OCI-LY7 (cell line): ENCODE measurements at regions not wholly inside any gene's neighbourhood (a gene's known extent, or its start where the extent isn't known, plus 50 kb on each side); places are given as distances from the start of the nearest gene placed in this dataset.

Experiments used
- BruUV-seq: library from RNA; stranded (reverse); fragments of 400-500 nt; replicated peaks from 2 replicates; lab custom pipeline; 2021; lab: Mats Ljungman, UMichigan
- CTCF ChIA-PET: fragments of 300-600 bp; sonication (Branson Sonifier 250); formaldehyde crosslinking; loops from one replicate; lab custom pipeline; 2022; ENCODE audit warnings: antibody characterized with exemption; ENCODE audit not compliant: unreplicated experiment; lab: Charles Lee
- POLR2A ChIA-PET: fragments of 300-600 bp; sonication (Branson Sonifier 250); formaldehyde crosslinking; loops from one replicate; lab custom pipeline; 2022; ENCODE audit warnings: antibody characterized with exemption; lab: Charles Lee
- DNase-seq: peaks from one replicate; pipeline ENCODE4 v3.0.0-alpha.2; 2015; ENCODE audit warnings: low spot score
- H2AFZ ChIP-seq: fragments of 200-600 bp; sonication (generic), shearing (Covaris generic); 2 replicates; pipeline ENCODE4 v1.6.1; 2014; ENCODE audit warnings: mild to moderate bottlenecking, antibody characterized with exemption, low read length, moderate library complexity
- H3K27ac ChIP-seq: fragments of 200-600 bp; sonication (generic); 2 replicates; pipeline ENCODE4 v1.5.1; 2014; ENCODE audit warnings: mixed run types, low read depth, mild to moderate bottlenecking, moderate library complexity, low read length, inconsistent platforms; ENCODE audit not compliant: poor library complexity, severe bottlenecking
- H3K36me3 ChIP-seq: fragments of 200-600 bp; sonication (generic); 2 replicates; pipeline ENCODE4 v1.6.1; 2014; ENCODE audit warnings: mild to moderate bottlenecking, antibody characterized with exemption, low read length, moderate library complexity, mixed read lengths; ENCODE audit not compliant: insufficient read depth
- H3K4me1 ChIP-seq: fragments of 200-600 bp; sonication (generic); 2 replicates; pipeline ENCODE4 v1.5.1; 2014; ENCODE audit warnings: mild to moderate bottlenecking, low read length; ENCODE audit not compliant: insufficient read depth, poor library complexity, severe bottlenecking
- H3K4me2 ChIP-seq: fragments of 200-600 bp; sonication (generic); 2 replicates; pipeline ENCODE4 v1.6.1; 2014; ENCODE audit warnings: mild to moderate bottlenecking, low read length
- H3K4me3 ChIP-seq: fragments of 200-600 bp; sonication (generic); 2 replicates; pipeline ENCODE4 v1.5.1; 2014; ENCODE audit warnings: mild to moderate bottlenecking, low read depth, low read length; ENCODE audit not compliant: poor library complexity, severe bottlenecking
- H3K79me2 ChIP-seq: fragments of 200-600 bp; sonication (generic); 2 replicates; pipeline ENCODE4 v1.6.1; 2016; ENCODE audit warnings: low read depth, mild to moderate bottlenecking, low read length, moderate library complexity, mixed read lengths; ENCODE audit not compliant: insufficient read depth
- H3K9me2 ChIP-seq: fragments of 200-600 bp; sonication (generic); 2 replicates; pipeline ENCODE4 v1.6.1; 2016; ENCODE audit warnings: mild to moderate bottlenecking, low read length, mixed read lengths; ENCODE audit not compliant: insufficient read depth
- H3K9me3 ChIP-seq: fragments of 200-600 bp; sonication (generic); 2 replicates; pipeline ENCODE4 v1.6.1; 2014; ENCODE audit warnings: mild to moderate bottlenecking, mixed run types, low read length, mixed read lengths
- H4K20me1 ChIP-seq: fragments of 200-600 bp; sonication (generic); 2 replicates; pipeline ENCODE4 v1.6.1; 2014; ENCODE audit warnings: mild to moderate bottlenecking, antibody characterized with exemption, low read length, moderate library complexity, mixed read lengths; ENCODE audit not compliant: insufficient read depth
- EZH2phosphoT487 ChIP-seq: fragments of 200-600 bp; sonication (generic); IDR thresholded peaks from 2 replicates; pipeline ENCODE4 v1.6.1; 2018; ENCODE audit warnings: low read depth, borderline replicate concordance, mild to moderate bottlenecking, mixed run types, antibody characterized with exemption, low read length, moderate library complexity, mixed read lengths
- intact Hi-C: fragments of 100-400 bp; cut with micrococcal nuclease; formaldehyde crosslinking; loops from one replicate; pipeline ENCODE4 v1.10.0; 2022; ENCODE audit not compliant: unreplicated experiment
- TF ChIP-seq, protein P1 (sequence below): fragments of 200-600 bp; sonication (generic); conservative IDR thresholded peaks from 2 replicates; pipeline ENCODE4 v1.5.1; 2014; ENCODE audit warnings: mild to moderate bottlenecking, antibody characterized with exemption, low read length, moderate library complexity, mixed read lengths

DNA sequence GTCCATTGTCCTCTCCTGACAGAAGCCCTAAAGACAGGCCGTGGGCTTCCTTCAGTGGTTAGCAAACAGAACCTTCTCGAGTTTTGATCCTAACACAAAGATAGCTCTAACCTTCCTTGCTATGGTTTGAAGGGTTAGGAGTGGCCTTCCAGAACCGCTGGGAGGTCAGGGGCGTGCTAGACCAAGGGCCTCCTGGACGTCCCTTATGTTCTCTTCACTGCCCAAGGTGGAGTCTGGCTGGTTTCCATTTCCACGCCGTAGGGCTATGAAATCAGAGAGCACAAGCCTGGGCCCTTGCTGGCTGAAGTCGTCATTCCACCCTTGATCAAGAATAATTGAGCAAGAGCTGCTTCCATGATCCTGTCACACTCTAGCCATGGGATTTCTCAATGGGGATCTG, 475.1 kb downstream of the SHQ1 start:
- TF ChIP-seq EZH2phosphoT487 = no peak
- TF ChIP-seq, protein P1, sequence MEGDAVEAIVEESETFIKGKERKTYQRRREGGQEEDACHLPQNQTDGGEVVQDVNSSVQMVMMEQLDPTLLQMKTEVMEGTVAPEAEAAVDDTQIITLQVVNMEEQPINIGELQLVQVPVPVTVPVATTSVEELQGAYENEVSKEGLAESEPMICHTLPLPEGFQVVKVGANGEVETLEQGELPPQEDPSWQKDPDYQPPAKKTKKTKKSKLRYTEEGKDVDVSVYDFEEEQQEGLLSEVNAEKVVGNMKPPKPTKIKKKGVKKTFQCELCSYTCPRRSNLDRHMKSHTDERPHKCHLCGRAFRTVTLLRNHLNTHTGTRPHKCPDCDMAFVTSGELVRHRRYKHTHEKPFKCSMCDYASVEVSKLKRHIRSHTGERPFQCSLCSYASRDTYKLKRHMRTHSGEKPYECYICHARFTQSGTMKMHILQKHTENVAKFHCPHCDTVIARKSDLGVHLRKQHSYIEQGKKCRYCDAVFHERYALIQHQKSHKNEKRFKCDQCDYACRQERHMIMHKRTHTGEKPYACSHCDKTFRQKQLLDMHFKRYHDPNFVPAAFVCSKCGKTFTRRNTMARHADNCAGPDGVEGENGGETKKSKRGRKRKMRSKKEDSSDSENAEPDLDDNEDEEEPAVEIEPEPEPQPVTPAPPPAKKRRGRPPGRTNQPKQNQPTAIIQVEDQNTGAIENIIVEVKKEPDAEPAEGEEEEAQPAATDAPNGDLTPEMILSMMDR = no peak

DNA sequence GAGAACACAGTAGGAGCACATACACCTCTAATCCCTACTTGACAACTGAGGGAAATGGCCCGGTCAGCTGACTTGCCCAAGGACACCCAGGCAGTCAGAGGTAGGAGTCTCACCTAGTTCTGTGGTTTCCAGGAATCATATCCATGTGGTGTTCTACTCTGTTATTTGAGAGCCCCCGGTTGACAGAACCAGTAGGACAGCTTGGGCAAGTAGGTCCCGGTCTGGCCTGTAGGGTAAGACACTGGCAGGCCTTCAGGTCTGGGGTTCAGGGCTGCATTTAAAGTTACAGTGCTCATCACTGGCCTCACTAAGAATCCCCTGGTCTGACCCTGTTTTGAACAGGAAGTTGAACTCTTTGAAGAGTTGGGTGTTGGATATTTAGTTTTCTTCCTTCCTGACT, 476.1 kb downstream of the SHQ1 start:
- DNase-seq = no peak
- no peaks in the 10 kb centered on the region for H3K79me2 ChIP-seq
- TF ChIP-seq EZH2phosphoT487 = no peak
- TF ChIP-seq, protein P1 = no peak
- H3K27ac ChIP-seq = no peak overlapping the region
- no peaks in the 10 kb centered on the region for H3K9me3 ChIP-seq
- H2AFZ ChIP-seq = no peak overlapping the region
- H3K36me3 ChIP-seq = peaks cover 3% of the 10 kb centered on the region; the same call in 1 of the 2 replicates
- intact Hi-C loops = no loop called here
- ChIA-PET CTCF (no interaction called here), POLR2A (no interaction called here)
- BruUV-seq = no TSS peak
- H3K4me3 ChIP-seq = no peak overlapping the region
- no peaks in the 10 kb centered on the region for H3K9me2 ChIP-seq
- no peak overlapping the region for H3K4me2 ChIP-seq
- no peaks in the 10 kb centered on the region for H3K4me1 ChIP-seq
- no peaks in the 10 kb centered on the region for H4K20me1 ChIP-seq

More for the DNA sequence above, 475.1 kb downstream of the SHQ1 start:
- H3K36me3 ChIP-seq = peaks cover 10% of the 10 kb centered on the region; the same call in 1 of the 2 replicates
- H3K9me3 ChIP-seq = no peaks in the 10 kb centered on the region
- no peaks in the 10 kb centered on the region for H4K20me1 ChIP-seq
- BruUV-seq = no TSS peak
- ChIA-PET CTCF (no interaction called here), POLR2A (no interaction called here)
- no peak overlapping the region for H3K4me3 ChIP-seq
- no peaks in the 10 kb centered on the region for H3K4me1 ChIP-seq
- intact Hi-C loops = no loop called here
- H3K4me2 ChIP-seq = no peak overlapping the region
- H2AFZ ChIP-seq = no peak overlapping the region
- no peaks in the 10 kb centered on the region for H3K9me2 ChIP-seq
- DNase-seq = no peak
- no peaks in the 10 kb centered on the region for H3K79me2 ChIP-seq
- H3K27ac ChIP-seq = no peak overlapping the region

DNA sequence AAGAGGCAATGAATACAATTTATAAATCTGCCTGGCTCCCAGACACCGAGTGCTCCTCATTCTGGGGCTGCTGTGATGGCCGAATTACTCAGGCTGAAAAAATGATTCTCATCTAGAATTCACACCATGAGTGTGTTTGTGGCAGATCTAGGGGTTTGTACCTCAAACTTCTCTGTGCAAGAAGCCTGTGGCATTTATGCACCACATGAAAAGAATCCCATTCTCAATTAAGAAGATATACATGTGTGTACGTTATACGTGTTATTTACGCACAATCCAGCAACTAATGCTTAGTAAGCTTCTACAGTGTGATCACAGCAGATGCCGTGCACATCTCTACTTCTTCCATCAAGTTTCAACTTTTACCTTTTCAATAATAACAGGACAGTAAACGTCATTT, 476.8 kb downstream of the SHQ1 start:
- Histone ChIP-seq H3K9me2 (no peaks in the 10 kb centered on the region), H3K4me1 (no peaks in the 10 kb centered on the region), H3K79me2 (no peaks in the 10 kb centered on the region), H3K4me2 (no peak overlapping the region), H3K27ac (no peak overlapping the region), H3K36me3 (no peaks in the 10 kb centered on the region), H3K4me3 (no peak overlapping the region), H4K20me1 (no peaks in the 10 kb centered on the region), H3K9me3 (no peaks in the 10 kb centered on the region), H2AFZ (no peak overlapping the region)
- no TSS peak for BruUV-seq
- no peak for TF ChIP-seq EZH2phosphoT487
- TF ChIP-seq, protein P1 = no peak
- CTCF ChIA-PET = no interaction called here
- DNase-seq = no peak
- intact Hi-C loops = no loop called here
- POLR2A ChIA-PET = no interaction called here
